Left kidney (tissue), 1 donor: ENCODE measurements at regions not wholly inside any gene's neighbourhood (a gene's known extent, or its start where the extent isn't known, plus 50 kb on each side); places are given as distances from the start of the nearest gene placed in this dataset.
"Not testable (repeated sequence)": the region's sequence is repeated elsewhere in the genome, so short reads cannot be mapped to it uniquely, and the experiment has no call there.

ENCODE experiments used
- DNase-seq: peaks from one replicate; pipeline ENCODE4 v3.0.0-alpha.2; 2013

- DNase-seq, result no peak
Observed at GRCh38 chr16:64724339-64724738, 397.5 kb downstream of the CDH11 start.

- no peak for DNase-seq
Observed at GRCh38 chr16:64718486-64718885, 403.4 kb downstream of the CDH11 start.

GRCh38 chr16:64717871-64718270, 404.0 kb downstream of the CDH11 start:
- DNase-seq, result no peak

GRCh38 chr16:64715624-64716023, 406.2 kb downstream of the CDH11 start:
- no peak for DNase-seq

GRCh38 chr16:64712026-64712425, 409.8 kb downstream of the CDH11 start:
- no peak for DNase-seq

GRCh38 chr16:64711596-64711995, 410.3 kb downstream of the CDH11 start:
- no peak for DNase-seq

- DNase-seq, result no peak
Observed at GRCh38 chr16:64711026-64711425, 410.8 kb downstream of the CDH11 start.

- DNase-seq, result no peak
Observed at GRCh38 chr16:64705443-64705842, 416.4 kb downstream of the CDH11 start.

GRCh38 chr16:64704386-64704785, 417.5 kb downstream of the CDH11 start:
- DNase-seq, result no peak

GRCh38 chr16:64702415-64702814, 419.4 kb downstream of the CDH11 start:
- DNase-seq, result no peak

- no peak for DNase-seq
Observed at GRCh38 chr16:64700628-64701027, 421.2 kb downstream of the CDH11 start.

GRCh38 chr16:64696866-64697265, 425.0 kb downstream of the CDH11 start:
- DNase-seq, result no peak

GRCh38 chr16:64695684-64696083, 426.2 kb downstream of the CDH11 start:
- DNase-seq, result no peak

GRCh38 chr16:64693946-64694345, 427.9 kb downstream of the CDH11 start:
- DNase-seq, result no peak

GRCh38 chr16:64687786-64688185, 434.1 kb downstream of the CDH11 start:
- DNase-seq, result no peak

GRCh38 chr16:64687123-64687522, 434.7 kb downstream of the CDH11 start:
- no peak for DNase-seq

- no peak for DNase-seq
Observed at GRCh38 chr16:64679976-64680690, 441.7 kb downstream of the CDH11 start.

- DNase-seq, result no peak
Observed at GRCh38 chr16:64669573-64669972, 452.3 kb downstream of the CDH11 start.

- no peak for DNase-seq
Observed at GRCh38 chr16:64667334-64667877, 454.5 kb downstream of the CDH11 start.

- DNase-seq, result not testable (repeated sequence)
Observed at GRCh38 chr16:64662312-64662711, 459.6 kb downstream of the CDH11 start.

- no peak for DNase-seq
Observed at GRCh38 chr16:64659866-64660265, 462.0 kb downstream of the CDH11 start.

GRCh38 chr16:64657316-64658011, 464.4 kb downstream of the CDH11 start:
- no peak for DNase-seq

GRCh38 chr16:64656471-64656870, 465.4 kb downstream of the CDH11 start:
- DNase-seq, result no peak

GRCh38 chr16:64654178-64654577, 467.7 kb downstream of the CDH11 start:
- DNase-seq, result no peak
